NCI-H526 treated with DMSO at 0.1 percent for 48 hours (cell line): ENCODE measurements at regions not wholly inside any gene's neighbourhood (a gene's known extent, or its start where the extent isn't known, plus 50 kb on each side); places are given as distances from the start of the nearest gene placed in this dataset.
"Not testable (repeated sequence)": the region's sequence is repeated elsewhere in the genome, so short reads cannot be mapped to it uniquely, and the experiment has no call there.

Experiments
- DNase-seq: peaks from one replicate; lab custom pipeline; 2025; lab: John Stamatoyannopoulos, UW

GRCh38 chr20:40072907-40073306, 616.1 kb downstream of the MAFB start:
- no peak for DNase-seq

DNA sequence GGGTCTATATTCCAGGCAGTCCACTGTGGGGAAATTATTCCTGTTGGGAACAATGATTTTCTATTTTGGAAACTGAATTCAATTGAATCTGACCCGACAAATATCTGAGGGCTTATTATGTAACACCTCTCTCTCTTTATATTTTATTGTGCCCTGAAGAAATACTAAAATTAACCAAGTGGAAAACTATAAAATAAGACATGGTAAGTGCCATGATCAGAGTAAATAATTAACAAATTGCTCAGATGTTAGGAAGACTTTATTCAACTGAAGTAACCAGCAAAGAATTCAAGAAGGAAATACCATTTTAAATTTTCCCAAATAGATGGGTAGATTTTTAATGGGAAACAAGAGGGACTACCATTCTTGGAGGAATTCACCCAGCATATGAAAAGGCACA, 632.9 kb downstream of the MAFB start:
- no peak for DNase-seq

DNA sequence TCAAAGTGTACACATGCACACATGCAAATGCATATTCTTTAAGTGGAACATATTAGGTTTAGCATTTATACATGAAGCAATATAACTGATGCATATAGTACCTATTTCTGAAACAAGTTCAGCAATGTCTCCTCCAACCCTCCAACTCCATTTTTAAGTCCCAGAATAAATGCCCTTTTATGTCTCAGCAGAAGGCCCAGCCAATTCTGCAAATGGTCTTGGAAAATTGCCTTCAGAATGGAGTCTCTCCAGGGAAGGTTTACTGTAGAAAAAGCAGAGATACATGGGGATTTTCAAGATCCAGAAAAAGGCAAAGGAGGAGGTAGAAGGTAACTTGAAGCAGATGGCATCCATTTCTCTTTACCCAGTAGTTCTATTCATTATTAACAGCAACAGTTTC, 633.3 kb downstream of the MAFB start:
- DNase-seq: no peak

GRCh38 chr20:40054311-40054710, 634.7 kb downstream of the MAFB start:
- DNase-seq: no peak

DNA sequence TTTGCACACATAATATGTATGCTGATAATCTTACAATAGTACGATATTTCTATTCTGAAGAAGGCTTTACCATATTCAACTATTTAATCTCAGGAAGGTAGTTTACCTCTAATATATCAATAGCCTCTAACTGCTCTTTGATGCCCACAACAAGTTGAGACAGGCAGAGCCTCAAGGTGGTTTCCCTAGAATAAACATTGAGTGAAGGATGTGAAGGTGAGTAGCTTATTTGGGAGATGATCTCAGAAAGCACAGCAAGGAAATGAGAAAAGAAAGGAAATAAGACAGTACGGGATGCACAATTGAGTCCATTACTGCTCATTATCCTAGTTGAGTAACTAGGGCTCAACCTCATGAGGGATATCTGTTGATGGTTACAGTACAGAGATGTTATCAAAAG, 638.4 kb downstream of the MAFB start:
- no peak for DNase-seq

DNA sequence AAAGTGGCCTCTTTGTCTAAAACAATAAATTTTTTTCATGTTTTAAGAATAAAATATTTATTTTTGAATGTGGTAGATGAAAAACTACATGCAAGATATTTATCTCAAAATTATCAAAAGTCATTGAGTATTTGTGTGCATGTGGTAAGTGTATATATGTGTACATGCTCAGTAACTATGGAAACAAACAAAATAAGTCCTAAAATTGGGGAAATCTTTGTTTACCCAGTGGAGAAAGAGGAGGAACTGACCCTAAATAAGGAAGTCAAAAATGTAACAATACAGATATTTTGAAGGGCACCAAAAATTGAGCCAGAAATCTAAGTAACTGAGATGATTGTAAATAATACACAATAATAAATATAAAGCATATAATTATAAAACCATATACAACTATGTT, 639.2 kb downstream of the MAFB start:
- DNase-seq: no peak

DNA sequence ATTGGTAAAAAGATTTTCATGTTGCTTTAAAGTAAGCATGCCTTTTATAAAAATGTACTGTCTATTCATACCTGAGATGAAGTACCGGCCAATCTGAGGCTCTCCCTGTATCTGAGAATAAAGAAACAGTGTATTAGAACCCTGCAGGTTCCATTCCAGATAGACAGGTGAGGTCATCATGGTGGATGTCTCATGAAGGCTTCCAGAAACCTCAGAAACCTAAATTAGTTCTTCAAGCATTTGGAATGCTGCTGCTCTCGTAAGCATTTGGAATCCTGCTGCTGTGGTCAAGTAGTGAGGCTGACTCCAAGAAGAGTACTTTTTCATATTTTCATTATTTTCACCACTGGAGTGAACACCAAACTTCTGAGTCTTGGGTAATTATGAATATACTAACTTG, 642.3 kb downstream of the MAFB start:
- no peak for DNase-seq

GRCh38 chr20:40037511-40037910, 651.5 kb downstream of the MAFB start:
- DNase-seq: no peak

DNA sequence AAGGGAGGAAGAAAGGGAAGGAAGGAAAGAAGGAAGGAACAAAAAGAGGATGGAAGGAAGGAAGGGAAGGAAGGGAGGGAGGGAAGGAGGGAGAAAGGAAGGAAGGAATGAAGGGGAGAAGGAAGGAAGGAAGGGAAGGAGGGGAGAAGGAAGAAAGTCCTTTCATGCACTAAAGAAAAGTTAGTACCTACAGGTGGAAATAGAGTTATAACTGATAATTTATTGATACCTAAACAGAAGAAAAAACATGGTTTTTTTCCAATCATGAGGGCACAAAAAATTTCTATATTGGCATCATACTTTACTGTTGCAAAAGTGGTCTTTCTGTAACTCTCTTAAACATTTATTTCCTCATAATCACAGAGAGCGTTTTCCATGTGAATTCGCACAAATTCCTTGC, 659.4 kb downstream of the MAFB start:
- no peak for DNase-seq

- no peak for DNase-seq
Observed at GRCh38 chr20:40019510-40019909, 669.5 kb downstream of the MAFB start.

GRCh38 chr20:40017765-40018164, 671.3 kb downstream of the MAFB start:
- no peak for DNase-seq

DNA sequence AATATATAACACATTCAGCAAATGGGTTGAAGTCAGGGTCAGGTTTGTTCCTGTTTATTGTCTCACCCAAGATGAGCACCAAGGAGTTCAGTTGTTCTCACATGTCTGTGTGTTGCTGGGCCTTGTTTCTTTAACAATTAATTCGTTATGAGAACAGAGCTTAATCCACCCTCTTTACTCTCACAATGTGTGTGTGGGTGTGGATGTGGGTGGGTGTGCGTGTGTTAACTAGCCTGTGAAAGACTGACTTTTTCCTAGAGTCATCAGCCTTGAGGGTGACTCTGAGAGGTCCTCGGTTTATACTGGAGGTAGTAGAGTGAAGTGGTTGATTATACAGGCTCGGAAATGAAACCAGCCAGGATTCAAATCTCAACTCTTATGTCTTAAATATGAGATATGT, 672.1 kb downstream of the MAFB start:
- no peak for DNase-seq

DNA sequence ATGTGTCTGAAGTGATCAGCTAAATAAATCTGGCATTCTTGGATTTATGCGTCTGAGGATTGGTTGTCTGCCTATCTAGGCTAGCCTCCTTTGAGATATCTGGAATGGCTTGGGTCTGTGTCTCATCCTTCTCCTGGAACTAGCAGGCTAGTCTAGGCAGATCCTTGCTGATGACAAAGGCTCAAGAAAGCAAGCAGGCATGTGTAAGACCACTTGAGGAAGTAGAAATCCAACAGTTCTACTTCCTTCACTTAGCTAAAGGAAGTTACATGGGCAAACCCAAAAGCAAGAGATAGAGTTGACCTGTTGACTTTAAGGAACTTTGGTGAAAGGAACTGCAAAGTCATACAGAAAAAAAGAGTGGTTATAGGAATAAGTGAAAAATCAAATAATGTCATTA, 672.6 kb downstream of the MAFB start:
- no peak for DNase-seq

DNA sequence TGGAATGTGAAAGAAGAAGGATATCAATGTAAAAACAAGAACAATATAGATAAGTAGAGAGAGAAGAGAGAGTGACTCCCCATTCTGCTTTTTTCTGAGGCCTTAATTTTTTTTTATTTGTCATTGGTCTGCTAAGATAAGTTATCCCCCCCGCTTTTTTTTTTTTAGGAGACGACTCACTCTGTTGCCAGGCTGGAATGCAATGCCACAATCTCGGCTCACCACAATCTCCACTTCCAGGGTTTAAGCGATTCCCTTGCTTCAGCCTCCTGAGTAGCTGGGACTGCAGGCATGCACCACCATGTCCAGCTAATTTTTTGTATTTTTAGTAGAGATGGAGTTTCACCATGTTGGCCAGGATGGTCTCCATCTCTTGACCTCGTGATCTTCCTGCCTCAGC, 677.0 kb downstream of the MAFB start:
- not testable (repeated sequence) for DNase-seq

DNA sequence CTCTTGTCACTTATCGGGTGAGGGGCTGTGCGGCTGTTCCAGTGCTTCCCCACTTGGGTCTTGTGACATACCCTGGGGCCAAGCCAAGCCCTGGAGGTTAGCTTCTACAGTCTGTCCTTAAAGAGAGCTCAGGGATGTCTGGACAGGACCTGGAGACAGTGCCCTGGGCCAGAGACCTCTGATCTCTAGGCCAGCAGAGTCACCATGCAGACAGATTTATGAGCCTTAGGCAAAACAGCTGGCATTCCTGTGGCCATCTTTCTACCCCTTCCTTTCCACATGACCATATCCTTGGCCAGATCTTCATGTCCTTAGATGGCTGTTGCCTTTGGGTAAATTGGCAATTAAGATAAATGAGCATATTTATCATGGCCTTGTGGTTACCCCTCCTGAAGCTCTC, 678.6 kb downstream of the MAFB start:
- DNase-seq: no peak

GRCh38 chr20:40009542-40009941, 679.5 kb downstream of the MAFB start:
- DNase-seq: no peak

DNA sequence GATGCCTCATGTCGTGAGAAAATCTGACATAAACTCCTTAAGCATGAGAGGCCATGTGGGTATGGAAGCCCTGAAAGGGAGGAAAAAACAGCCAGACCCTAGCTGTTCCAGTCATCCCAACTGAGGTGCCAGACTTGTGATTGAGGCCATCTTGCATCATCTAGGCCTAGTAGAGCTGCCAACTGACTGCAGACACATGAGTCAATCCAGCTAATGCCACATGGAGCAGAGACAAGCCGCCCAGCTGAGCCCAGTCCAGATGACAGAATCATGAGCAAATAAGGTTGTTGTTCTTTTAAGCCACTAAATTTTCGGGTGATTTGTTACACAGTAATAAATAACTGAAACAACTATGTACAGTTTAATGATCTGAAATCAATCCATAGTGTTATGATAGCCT, 680.9 kb downstream of the MAFB start:
- DNase-seq: no peak

DNA sequence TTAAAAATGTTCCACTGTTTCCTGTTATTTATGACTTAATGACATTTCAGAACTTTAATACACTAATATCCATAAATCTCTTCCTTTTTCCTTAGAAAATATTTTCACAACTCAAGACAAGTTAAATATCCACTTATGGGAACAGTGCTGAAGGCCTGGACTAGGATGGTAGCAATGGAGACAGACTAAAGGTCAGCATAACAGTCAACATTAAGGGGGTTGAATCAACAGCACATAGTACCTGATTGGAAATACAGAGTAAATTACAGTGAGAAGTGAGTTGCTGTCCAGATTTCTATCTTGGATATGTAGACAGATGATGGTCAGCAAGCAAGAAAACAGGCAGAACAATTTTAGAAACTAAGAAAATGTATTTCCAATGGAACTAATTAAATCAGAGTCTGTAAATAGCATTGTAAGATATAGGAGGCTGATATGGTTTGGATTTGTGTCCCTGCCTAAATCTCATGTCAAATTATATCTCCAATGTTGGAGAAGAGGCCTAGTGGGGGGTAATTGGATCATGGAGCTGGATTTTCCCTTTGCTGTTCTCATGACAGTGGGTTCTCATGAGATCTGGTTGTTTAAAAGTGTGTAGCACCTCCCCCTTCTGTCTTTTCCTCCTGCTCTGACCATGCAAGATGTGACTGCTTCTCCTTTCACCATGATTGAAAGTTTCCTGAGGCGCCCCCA, 682.7 kb downstream of the MAFB start:
- no peak for DNase-seq

DNA sequence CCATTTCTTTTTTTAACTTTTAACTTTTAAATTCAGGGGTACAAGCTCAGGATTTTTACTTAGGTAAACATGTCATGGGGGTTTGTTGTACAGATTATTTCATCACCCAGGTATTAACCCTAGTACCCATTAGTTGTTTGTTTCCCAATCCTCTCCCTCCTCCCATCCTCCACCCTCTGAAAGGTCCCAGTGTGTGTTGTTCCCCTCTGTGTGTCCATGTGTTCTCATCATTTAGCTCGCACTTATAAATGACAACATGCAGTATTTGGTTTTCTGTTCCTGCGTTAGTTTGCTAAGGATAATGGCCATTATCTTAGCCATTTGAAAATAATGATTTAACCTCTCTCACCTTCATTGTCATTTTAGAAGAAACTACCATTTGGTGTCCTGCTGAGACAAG, 684.9 kb downstream of the MAFB start:
- DNase-seq: not testable (repeated sequence)

- DNase-seq: no peak
Observed at GRCh38 chr20:39993742-39994141, 695.3 kb downstream of the MAFB start.

GRCh38 chr20:39990692-39991091, 698.3 kb downstream of the MAFB start:
- DNase-seq: no peak

DNA sequence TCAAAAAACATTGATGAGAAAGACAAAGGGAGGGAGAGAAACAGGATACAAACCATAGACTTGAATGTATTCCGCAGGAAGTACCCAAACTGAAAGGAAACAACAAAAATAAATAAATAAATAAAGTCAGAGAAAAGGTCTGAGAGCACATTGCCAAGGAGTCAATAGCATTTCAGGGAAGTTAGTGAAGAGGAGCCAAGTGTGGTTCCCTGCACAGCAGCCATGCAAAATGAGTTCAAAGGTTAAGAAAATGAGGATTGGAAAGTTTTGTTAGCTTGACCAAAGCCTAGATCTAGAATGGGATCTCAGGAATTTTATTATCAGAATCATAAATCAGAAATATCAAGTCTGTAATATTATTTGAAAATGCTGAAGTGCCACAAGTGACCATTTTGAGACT, 700.0 kb downstream of the MAFB start:
- DNase-seq: no peak

GRCh38 chr20:39986173-39986904, 702.7 kb downstream of the MAFB start:
- DNase-seq: no peak

DNA sequence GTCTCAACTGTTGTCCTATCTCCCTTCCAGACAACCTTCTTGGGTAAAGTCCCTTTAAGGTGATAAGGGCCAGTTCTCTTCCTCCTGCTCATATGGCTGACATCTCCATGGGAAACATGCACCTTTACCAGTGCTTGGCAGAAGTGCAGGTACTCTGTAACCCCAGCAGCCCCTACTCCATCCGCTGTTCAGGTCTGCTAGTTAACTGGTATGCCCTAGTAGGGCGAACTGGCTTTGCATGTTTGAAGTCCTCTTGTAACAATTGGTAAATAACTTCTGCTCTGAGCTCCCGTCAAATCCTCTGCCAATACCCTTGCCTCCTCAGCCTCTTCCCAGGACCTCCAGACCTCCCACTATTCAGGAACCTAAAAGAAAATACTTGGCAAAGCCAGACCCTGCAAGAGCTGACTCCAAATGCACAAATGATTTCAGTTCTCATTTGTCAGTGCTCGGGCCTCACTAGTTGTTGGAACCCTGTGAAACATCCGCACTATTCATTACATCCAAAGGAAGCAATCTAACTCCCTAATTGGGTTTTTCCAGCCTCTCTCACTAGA, 703.7 kb downstream of the MAFB start:
- no peak for DNase-seq
